ENCODE measurements at regions not wholly inside any gene's neighbourhood (a gene's known extent, or its start where the extent isn't known, plus 50 kb on each side); places are given as distances from the start of the nearest gene placed in this dataset.

- TF ChIP-seq ZNF518B (CRISPR knock-in tag; IDR thresholded peaks at IDR 0.05) = no peak
- TF ChIP-seq RFX5 (IDR thresholded peaks at IDR 0.05; ENCODE audit: low read depth, low read length) = no peak
- peak; percentile 52 for TF ChIP-seq MAFK (IDR thresholded peaks at IDR 0.05; ENCODE audit: low read length)
- TF ChIP-seq NKRF (IDR thresholded peaks at IDR 0.05; ENCODE audit: borderline replicate concordance) = no peak
- TF ChIP-seq KLF13 (tag; IDR thresholded peaks at IDR 0.05; ENCODE audit: borderline replicate concordance, low read depth) = no peak
- no peak for TF ChIP-seq SPI1 (IDR thresholded peaks at IDR 0.05; ENCODE audit: borderline replicate concordance, low read depth, low read length)
- no peak for TF ChIP-seq ZNF23 (CRISPR knock-in tag; IDR thresholded peaks at IDR 0.05)
- TF ChIP-seq ZNF316 (IDR thresholded peaks at IDR 0.05) = peak; percentile 91
- TF ChIP-seq SRSF9 (IDR thresholded peaks at IDR 0.05; ENCODE audit: borderline replicate concordance, low read depth, low read length) = no peak
- no peak for TF ChIP-seq CBX3 (IDR thresholded peaks at IDR 0.05; ENCODE audit: borderline replicate concordance in 1 of 2, low read length in 2 of 2)
- TF ChIP-seq EP400 (IDR thresholded peaks at IDR 0.05) = no peak
- no peak for TF ChIP-seq CUX1 (CRISPR knock-in tag; IDR thresholded peaks at IDR 0.05)
- peak; percentile 69 for TF ChIP-seq MAFG (tag; conservative IDR thresholded peaks at IDR 0.05)
- no peak for TF ChIP-seq HNRNPLL (IDR thresholded peaks at IDR 0.05; ENCODE audit: low read depth, low read length, poor library complexity, severe bottlenecking)
- TF ChIP-seq PTTG1 (tag; IDR thresholded peaks at IDR 0.05; ENCODE audit: low read depth) = no peak
- TF ChIP-seq HBP1 (CRISPR knock-in tag; IDR thresholded peaks at IDR 0.05) = no peak
- peak; percentile 86 for TF ChIP-seq C11orf30 (IDR thresholded peaks at IDR 0.05; ENCODE audit: low read depth)
Measured at GRCh38 chr1:227391879-227392278, 73.6 kb upstream of the CDC42BPA start (continued).
